Thymus (tissue), 11 donors: ENCODE measurements at regions not wholly inside any gene's neighbourhood (a gene's known extent, or its start where the extent isn't known, plus 50 kb on each side); places are given as distances from the start of the nearest gene placed in this dataset.

ENCODE experiments used
- DNase-seq, 9 donors: peaks; one replicate each; pipeline ENCODE4 v3.0.0-alpha.2; 2013; ENCODE audit warnings: low spot score in 9 of 9, low read depth in 6 of 9, missing footprints in 1 of 9
- H3K27ac ChIP-seq, 2 donors: one replicate each; pipeline ENCODE4 v1.5.1; 2013; ENCODE audit warnings: control low read depth in 1 of 2, low read depth in 1 of 2, low read length in 1 of 2, mild to moderate bottlenecking in 1 of 2, moderate library complexity in 1 of 2
- H3K27me3 ChIP-seq, 2 donors: one replicate each; pipeline ENCODE4 v1.5.1; 2013; ENCODE audit warnings: low read length in 1 of 2; ENCODE audit not compliant: control insufficient read depth in 2 of 2, insufficient read depth in 1 of 2
- H3K36me3 ChIP-seq, 2 donors: one replicate each; pipeline ENCODE4 v1.5.1; 2013; ENCODE audit warnings: low read length in 1 of 2, mild to moderate bottlenecking in 1 of 2, moderate library complexity in 1 of 2; ENCODE audit not compliant: control insufficient read depth in 2 of 2, insufficient read depth in 2 of 2
- H3K4me1 ChIP-seq, 2 donors: one replicate each; pipeline ENCODE4 v1.5.1; 2013; ENCODE audit warnings: low read length in 2 of 2; ENCODE audit not compliant: control insufficient read depth in 2 of 2, insufficient read depth in 2 of 2
- H3K4me3 ChIP-seq, 2 donors: one replicate each; pipeline ENCODE4 v1.5.1; 2013; ENCODE audit warnings: low read length in 2 of 2, control low read depth in 1 of 2, mild to moderate bottlenecking in 1 of 2
- H3K9me3 ChIP-seq, 2 donors: one replicate each; pipeline ENCODE4 v1.5.1; 2013; ENCODE audit warnings: low read length in 1 of 2, mild to moderate bottlenecking in 1 of 2; ENCODE audit not compliant: control insufficient read depth in 2 of 2, insufficient read depth in 1 of 2
- WGBS: extraction: QIAGEN DNeasy Blood & Tissue Kit; methylation state at CpG from one replicate; pipeline ENCODE4 v1.1.7; 2013; 5-methylcytosine and 5-hydroxymethylcytosine counted together
- donor health status: healthy.

DNA sequence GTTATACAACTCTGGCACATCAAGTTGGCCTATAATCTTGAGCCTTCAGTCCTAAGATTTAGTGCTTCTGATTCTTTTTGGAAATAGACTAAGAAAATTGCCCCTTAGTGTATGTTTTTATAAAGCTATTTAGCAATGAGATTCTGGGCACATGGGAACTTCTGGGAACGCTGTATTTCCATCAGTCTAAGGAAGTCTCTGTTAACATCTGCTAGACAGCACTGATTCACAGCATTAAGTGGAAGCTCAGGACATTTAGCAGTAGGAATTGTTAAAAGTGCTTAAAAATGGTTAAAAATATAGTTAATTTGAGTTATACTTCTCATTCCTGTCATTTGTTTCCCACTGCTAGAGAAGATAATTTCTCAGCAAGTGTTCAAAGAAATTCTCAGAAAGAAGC, 579.1 kb downstream of the SLC16A7 start:
- no peak overlapping the region for H3K27ac ChIP-seq
- no peaks in the 10 kb centered on the region for H3K27me3 ChIP-seq

DNA sequence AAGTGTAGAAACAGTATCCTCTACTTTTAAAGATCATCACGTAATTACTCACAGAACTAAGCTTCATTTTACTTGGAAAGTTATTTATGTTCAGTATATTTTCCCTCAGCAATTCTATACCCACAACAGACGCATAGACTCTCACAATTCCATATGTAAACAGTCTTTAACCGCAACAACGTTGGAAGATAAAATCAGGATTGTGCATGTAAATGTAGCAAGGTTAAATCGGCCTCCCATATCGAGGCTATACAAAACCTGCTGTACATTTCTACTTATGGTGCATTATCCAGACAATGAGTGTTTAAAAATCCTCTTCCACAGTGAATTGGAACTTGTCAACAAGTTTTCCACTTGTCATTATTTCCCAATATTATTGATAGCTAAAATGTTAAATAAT, 581.1 kb downstream of the SLC16A7 start:
- Histone ChIP-seq H3K4me3 (no peak overlapping the region), H3K36me3 (no peaks in the 10 kb centered on the region), H3K9me3 (no peaks in the 10 kb centered on the region), H3K27ac (no peak overlapping the region), H3K4me1 (no peaks in the 10 kb centered on the region), H3K27me3 (no peaks in the 10 kb centered on the region)
- no peak for DNase-seq
- 94% methylated on average over 6 of the region's 6 CpGs for WGBS

More for the DNA sequence above, 579.1 kb downstream of the SLC16A7 start:
- DNase-seq = no peak
- H3K4me1 ChIP-seq = no peaks in the 10 kb centered on the region
- H3K9me3 ChIP-seq = no peaks in the 10 kb centered on the region
- no peaks in the 10 kb centered on the region for H3K36me3 ChIP-seq
- WGBS = 46% methylated on average over 1 of the region's 1 CpG
- no peak overlapping the region for H3K4me3 ChIP-seq

DNA sequence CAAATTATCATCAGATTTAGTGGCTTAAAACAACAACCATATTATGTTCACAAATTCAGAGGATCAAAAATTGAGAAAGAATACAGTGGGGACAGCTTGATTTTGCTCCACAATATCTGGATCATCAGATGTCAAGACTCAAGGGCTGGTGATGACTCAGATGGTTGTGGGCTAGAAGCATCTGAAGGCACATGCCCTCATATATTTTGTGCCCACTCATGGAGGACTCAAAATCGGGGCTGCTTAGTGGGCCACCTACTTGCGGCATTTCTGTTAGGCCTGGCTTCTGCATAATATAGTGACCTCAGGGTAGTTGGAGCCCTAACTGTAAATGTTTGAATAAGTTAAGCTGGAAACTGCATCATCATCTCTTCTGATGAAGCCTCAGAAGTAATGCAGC, 584.5 kb downstream of the SLC16A7 start:
- no peaks in the 10 kb centered on the region for H3K9me3 ChIP-seq
- H3K27me3 ChIP-seq = no peaks in the 10 kb centered on the region
- no peaks in the 10 kb centered on the region for H3K36me3 ChIP-seq
- no peaks in the 10 kb centered on the region for H3K4me1 ChIP-seq
- DNase-seq = no peak
- no peak overlapping the region for H3K27ac ChIP-seq
- no peak overlapping the region for H3K4me3 ChIP-seq
- WGBS = 96% methylated on average over 2 of the region's 2 CpGs

DNA sequence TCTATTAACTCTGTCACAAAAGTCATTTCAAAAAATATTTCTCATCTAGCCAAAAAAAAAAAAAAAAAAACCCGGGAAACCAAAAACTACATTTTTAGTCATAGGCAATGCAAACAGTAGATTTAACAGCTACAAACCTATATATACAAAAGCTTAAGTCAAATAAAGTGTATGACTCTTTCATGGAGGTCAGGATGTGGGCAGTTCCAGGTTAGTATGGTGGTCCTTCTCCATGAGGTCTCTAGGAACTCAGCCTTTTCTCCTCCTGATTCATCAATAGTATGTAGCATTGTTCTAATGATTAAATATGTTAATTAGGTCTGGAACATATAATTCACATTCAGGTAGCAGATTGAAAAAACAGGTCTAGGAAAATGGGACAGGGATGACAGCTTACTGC, 586.5 kb downstream of the SLC16A7 start:
- H3K27ac ChIP-seq = no peak overlapping the region
- no peak overlapping the region for H3K4me3 ChIP-seq
- H3K36me3 ChIP-seq = no peaks in the 10 kb centered on the region
- H3K9me3 ChIP-seq = no peaks in the 10 kb centered on the region
- H3K27me3 ChIP-seq = no peaks in the 10 kb centered on the region
- no peaks in the 10 kb centered on the region for H3K4me1 ChIP-seq
- DNase-seq = no peak
- 97% methylated on average over 1 of the region's 1 CpG for WGBS

DNA sequence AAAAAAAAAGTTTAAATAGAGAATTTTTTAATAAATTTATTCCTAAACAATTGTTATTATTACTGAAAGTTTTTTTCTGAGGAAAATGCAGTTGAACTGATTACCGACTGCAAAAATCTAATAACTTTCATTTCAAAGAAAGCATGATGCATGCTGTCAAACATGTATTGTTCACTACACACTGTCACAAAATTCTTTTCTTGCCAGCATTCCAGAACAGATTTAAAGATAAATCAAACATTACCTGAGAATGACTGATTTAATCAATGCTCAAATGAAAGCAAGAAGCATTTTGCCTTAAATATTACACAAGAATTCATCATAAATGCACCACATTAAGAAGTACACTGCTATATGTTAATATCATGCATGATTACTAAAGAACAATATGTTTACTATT, 588.3 kb downstream of the SLC16A7 start:
- Histone ChIP-seq H3K27me3 (no peaks in the 10 kb centered on the region), H3K36me3 (no peaks in the 10 kb centered on the region), H3K4me1 (no peaks in the 10 kb centered on the region), H3K4me3 (no peak overlapping the region), H3K27ac (no peak overlapping the region), H3K9me3 (no peaks in the 10 kb centered on the region)
- 99% methylated on average over 1 of the region's 1 CpG for WGBS
- no peak for DNase-seq

DNA sequence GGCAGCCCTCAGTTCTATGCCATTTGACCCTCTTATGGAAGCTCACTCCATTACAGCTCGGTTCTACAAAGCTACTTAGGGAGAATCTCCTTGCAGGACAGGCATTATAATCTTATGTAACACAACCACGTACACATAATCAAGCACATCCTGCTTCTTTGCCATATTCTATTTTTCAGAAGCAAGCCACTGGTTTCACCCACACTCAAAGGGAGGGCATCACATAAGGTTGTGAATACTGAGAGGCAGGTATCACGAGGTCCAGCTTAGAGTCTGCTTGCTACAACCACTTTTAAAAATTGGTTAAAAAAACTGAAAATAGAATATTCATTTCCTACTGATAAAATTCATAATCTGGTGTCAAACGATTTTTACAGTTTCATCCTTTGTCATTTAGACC, 589.2 kb downstream of the SLC16A7 start:
- DNase-seq = no peak
- Histone ChIP-seq H3K27ac (no peak overlapping the region), H3K9me3 (no peaks in the 10 kb centered on the region), H3K27me3 (no peaks in the 10 kb centered on the region), H3K4me1 (no peaks in the 10 kb centered on the region), H3K4me3 (no peak overlapping the region), H3K36me3 (no peaks in the 10 kb centered on the region)
- 91% methylated on average over 4 of the region's 4 CpGs for WGBS

DNA sequence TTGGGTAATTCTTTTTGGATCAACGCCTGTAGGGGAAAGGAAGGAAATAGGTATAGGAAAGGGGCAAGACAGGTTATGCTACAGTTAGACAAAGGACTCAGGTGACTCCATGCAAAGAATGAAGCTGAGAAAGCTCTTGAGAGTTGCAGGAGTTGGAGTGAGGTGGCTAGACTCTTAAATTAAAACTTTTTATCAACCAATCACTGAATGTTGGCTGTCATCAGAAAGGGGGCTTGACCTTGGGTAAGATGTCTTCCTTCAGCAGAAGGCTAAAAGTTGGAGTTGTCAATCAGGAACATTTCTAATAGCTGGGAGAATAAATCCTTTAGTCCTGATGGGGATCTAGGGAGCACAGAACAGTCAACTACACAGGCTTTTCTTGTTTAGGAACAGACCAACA, 595.4 kb downstream of the SLC16A7 start:
- Histone ChIP-seq H3K27ac (no peak overlapping the region), H3K9me3 (no peaks in the 10 kb centered on the region), H3K4me1 (no peaks in the 10 kb centered on the region), H3K36me3 (no peaks in the 10 kb centered on the region), H3K4me3 (no peak overlapping the region), H3K27me3 (no peaks in the 10 kb centered on the region)
- DNase-seq = no peak
- 77% methylated on average over 1 of the region's 1 CpG for WGBS

DNA sequence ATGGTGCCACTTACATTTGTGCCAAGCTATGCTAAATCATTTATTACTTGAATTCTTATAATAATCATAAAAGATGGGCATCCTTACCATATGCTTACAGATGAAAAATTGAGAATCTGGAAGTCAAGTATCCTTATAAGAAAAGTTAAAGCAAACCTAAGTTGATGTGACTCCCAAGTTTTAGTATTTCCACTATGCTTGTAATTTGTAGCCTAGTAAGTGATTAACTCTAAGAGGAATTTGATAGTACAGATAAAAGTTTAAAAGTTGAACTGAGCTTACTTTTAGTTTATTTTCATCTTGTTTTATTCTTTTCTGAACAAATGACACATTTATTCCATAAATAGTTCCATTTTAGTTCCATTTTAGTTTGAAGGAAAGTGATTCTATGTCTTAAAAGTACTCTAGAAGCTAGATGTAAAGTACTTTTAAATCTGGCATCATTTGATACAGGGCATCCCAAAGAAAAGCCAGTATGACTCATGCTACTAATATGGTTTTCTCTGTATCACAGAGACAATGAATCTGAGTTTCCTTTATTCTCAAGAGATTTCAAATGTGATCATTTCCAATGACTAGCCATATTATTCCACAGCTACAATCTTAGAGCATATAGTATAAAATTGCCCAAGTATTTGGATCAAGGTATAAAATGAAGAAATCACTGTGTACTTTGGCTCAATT, 596.0 kb downstream of the SLC16A7 start:
- H3K27ac ChIP-seq = no peak overlapping the region
- no peaks in the 10 kb centered on the region for H3K36me3 ChIP-seq
- no peak for DNase-seq
- no peaks in the 10 kb centered on the region for H3K9me3 ChIP-seq
- H3K4me1 ChIP-seq = no peaks in the 10 kb centered on the region
- no peak overlapping the region for H3K4me3 ChIP-seq
- no peaks in the 10 kb centered on the region for H3K27me3 ChIP-seq

DNA sequence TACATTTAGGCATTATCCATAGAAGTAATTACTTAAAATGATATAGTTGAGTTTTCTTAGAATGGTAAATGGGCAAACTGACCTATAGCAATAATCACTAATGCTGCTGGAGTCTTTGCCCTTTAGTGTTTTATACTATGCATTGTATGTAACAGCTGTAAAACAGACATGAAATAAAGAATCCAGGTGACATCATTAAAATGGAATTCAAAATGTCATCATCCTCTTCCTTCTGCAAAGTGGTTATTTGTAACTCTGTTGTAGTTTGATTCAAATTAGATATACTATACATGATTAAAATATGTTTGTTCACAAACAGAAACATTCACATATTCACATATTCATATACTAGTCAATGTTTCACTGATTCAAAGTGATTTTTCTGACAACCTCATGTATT, 598.8 kb downstream of the SLC16A7 start:
- H3K27me3 ChIP-seq = no peaks in the 10 kb centered on the region
- H3K4me1 ChIP-seq = no peaks in the 10 kb centered on the region
- H3K9me3 ChIP-seq = no peaks in the 10 kb centered on the region
- H3K36me3 ChIP-seq = no peaks in the 10 kb centered on the region
- no peak overlapping the region for H3K4me3 ChIP-seq
- no peak overlapping the region for H3K27ac ChIP-seq
- DNase-seq = no peak

DNA sequence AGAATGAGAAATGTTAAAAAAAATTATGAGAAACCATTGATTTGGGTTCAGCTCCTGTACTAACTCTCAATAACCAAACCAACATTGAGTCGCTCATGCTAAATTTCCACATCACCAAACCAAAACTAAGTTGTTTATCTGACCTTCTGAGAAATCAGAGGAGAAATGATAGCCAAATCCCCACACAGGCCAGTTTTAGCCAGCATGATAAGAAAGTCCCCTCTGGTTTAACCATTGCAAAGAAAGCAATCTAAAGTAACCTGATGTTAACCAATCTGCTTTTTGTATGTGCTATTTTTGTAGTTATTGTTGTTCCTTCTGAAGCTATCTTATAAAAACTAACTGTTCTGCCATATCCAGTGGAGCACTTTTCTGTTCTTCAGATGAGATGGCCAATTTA, 599.7 kb downstream of the SLC16A7 start:
- Histone ChIP-seq H3K27ac (no peak overlapping the region), H3K9me3 (no peaks in the 10 kb centered on the region), H3K4me1 (no peaks in the 10 kb centered on the region), H3K27me3 (no peaks in the 10 kb centered on the region), H3K4me3 (no peak overlapping the region), H3K36me3 (no peaks in the 10 kb centered on the region)
- DNase-seq = no peak
- WGBS = 99% methylated on average over 1 of the region's 1 CpG
